ENCODE measurements at regions not wholly inside any gene's neighbourhood (a gene's known extent, or its start where the extent isn't known, plus 50 kb on each side); places are given as distances from the start of the nearest gene placed in this dataset.

GRCh38 chr7:159201722-159202330, 57.2 kb upstream of the VIPR2 start:
- peaks cover 7% of the 10 kb centered on the region for H3K27me3 Mint-ChIP-seq (ENCODE audit: unreplicated experiment)
- DNase-seq = no peak
- H3K27ac Mint-ChIP-seq (ENCODE audit: unreplicated experiment) = no peak overlapping the region
- TF ChIP-seq, protein P1, sequence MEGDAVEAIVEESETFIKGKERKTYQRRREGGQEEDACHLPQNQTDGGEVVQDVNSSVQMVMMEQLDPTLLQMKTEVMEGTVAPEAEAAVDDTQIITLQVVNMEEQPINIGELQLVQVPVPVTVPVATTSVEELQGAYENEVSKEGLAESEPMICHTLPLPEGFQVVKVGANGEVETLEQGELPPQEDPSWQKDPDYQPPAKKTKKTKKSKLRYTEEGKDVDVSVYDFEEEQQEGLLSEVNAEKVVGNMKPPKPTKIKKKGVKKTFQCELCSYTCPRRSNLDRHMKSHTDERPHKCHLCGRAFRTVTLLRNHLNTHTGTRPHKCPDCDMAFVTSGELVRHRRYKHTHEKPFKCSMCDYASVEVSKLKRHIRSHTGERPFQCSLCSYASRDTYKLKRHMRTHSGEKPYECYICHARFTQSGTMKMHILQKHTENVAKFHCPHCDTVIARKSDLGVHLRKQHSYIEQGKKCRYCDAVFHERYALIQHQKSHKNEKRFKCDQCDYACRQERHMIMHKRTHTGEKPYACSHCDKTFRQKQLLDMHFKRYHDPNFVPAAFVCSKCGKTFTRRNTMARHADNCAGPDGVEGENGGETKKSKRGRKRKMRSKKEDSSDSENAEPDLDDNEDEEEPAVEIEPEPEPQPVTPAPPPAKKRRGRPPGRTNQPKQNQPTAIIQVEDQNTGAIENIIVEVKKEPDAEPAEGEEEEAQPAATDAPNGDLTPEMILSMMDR (IDR thresholded peaks at IDR 0.05; ENCODE audit: partially characterized antibody, unreplicated experiment) = no peak
- no peak overlapping the region for H3K4me3 Mint-ChIP-seq (ENCODE audit: unreplicated experiment)
- no peaks in the 10 kb centered on the region for H3K36me3 Mint-ChIP-seq (ENCODE audit: unreplicated experiment)
- peaks cover 5% of the 10 kb centered on the region for H3K9me3 Mint-ChIP-seq (ENCODE audit: unreplicated experiment)
- H3K4me1 Mint-ChIP-seq (ENCODE audit: low read depth, unreplicated experiment) = no peaks in the 10 kb centered on the region

GRCh38 chr7:159200421-159200820, 55.8 kb upstream of the VIPR2 start:
- H3K9me3 Mint-ChIP-seq (ENCODE audit: unreplicated experiment) = peaks cover 3% of the 10 kb centered on the region
- DNase-seq = no peak
- H3K27ac Mint-ChIP-seq (ENCODE audit: unreplicated experiment) = no peak overlapping the region

GRCh38 chr7:159198016-159198724, 53.5 kb upstream of the VIPR2 start:
- Mint-ChIP-seq H3K36me3 (ENCODE audit: unreplicated experiment) (no peaks in the 10 kb centered on the region), H3K27me3 (ENCODE audit: unreplicated experiment) (peaks cover 2% of the 10 kb centered on the region), H3K4me1 (ENCODE audit: low read depth, unreplicated experiment) (no peaks in the 10 kb centered on the region), H3K4me3 (ENCODE audit: unreplicated experiment) (no peak overlapping the region), H3K27ac (ENCODE audit: unreplicated experiment) (no peak overlapping the region), H3K9me3 (ENCODE audit: unreplicated experiment) (no peaks in the 10 kb centered on the region)
- DNase-seq = no peak
- TF ChIP-seq, protein P1 (IDR thresholded peaks at IDR 0.05; ENCODE audit: partially characterized antibody, unreplicated experiment) = no peak

More at GRCh38 chr7:159200421-159200820, 55.8 kb upstream of the VIPR2 start:
- Mint-ChIP-seq H3K27me3 (ENCODE audit: unreplicated experiment) (peaks cover 3% of the 10 kb centered on the region), H3K36me3 (ENCODE audit: unreplicated experiment) (no peaks in the 10 kb centered on the region), H3K4me3 (ENCODE audit: unreplicated experiment) (no peak overlapping the region), H3K4me1 (ENCODE audit: low read depth, unreplicated experiment) (no peaks in the 10 kb centered on the region)
- TF ChIP-seq, protein P1 (IDR thresholded peaks at IDR 0.05; ENCODE audit: partially characterized antibody, unreplicated experiment) = no peak

DNA sequence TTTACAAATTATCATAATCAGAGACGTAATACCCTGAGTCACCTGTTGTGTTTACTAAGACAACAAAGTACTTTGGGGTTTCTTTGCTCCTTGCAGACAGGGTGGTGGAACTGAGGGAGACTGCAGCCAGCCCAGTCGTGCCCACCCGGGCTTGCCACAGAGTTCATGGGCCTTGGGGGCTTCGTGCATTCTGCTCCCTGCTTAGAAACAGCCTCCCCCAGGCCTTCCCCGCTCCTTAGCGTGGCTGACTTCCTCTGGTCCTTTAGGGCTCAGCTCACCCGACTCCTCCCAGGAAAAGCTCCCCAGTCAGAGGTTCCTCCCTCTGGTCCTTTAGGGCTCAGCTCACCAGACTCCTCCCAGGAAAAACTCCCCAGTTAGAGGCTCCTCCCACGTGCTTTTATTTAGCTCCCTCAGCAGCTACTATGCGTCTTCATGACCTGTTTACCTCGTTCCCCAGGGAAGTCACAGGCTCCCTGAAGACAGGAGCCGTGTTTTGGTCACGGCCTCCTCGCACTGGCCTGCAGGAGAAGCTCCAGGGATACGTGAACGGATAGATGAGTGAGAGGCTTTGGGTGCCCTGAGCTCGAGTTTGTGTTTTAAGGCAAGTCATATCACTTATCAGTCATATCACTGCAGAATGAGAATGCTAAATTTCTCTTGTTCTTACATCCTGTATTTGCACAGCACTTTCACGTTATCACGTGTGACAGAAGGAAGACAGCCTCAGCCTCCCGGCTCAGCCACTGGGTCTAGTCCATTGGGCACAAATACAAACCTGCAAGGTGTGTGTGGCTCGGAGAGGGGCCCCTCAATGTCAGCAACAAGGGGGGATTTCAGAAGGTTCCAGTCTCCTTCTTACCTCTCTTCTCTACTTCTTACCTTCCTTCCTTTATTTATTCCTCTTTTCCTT, 52.7 kb upstream of the VIPR2 start:
- TF ChIP-seq, protein P1 (IDR thresholded peaks at IDR 0.05; ENCODE audit: partially characterized antibody, unreplicated experiment) = no peak
- Mint-ChIP-seq H3K27ac (ENCODE audit: unreplicated experiment) (no peak overlapping the region), H3K4me1 (ENCODE audit: low read depth, unreplicated experiment) (no peaks in the 10 kb centered on the region), H3K9me3 (ENCODE audit: unreplicated experiment) (no peaks in the 10 kb centered on the region), H3K4me3 (ENCODE audit: unreplicated experiment) (no peak overlapping the region), H3K27me3 (ENCODE audit: unreplicated experiment) (peaks cover 2% of the 10 kb centered on the region), H3K36me3 (ENCODE audit: unreplicated experiment) (no peaks in the 10 kb centered on the region)
- DNase-seq = no peak

All from glutamatergic neuron (in vitro differentiated cells).